NCI-H2107 treated with DMSO at 0.1 percent for 48 hours (cell line): ENCODE measurements at regions not wholly inside any gene's neighbourhood (a gene's known extent, or its start where the extent isn't known, plus 50 kb on each side); places are given as distances from the start of the nearest gene placed in this dataset.

Experiments used
- DNase-seq: peaks from one replicate; lab custom pipeline; 2025; ENCODE audit not compliant: unreplicated experiment; lab: John Stamatoyannopoulos, UW

GRCh38 chr3:156620901-156621300 is 53.5 kb upstream of the TIPARP start:
- DNase-seq = no peak

GRCh38 chr3:156620260-156620659 is 54.1 kb upstream of the TIPARP start:
- DNase-seq = peak; percentile 71

- no peak for DNase-seq
These were observed 55.0 kb upstream of the TIPARP start for GRCh38 chr3:156619376-156619775.

- DNase-seq = no peak
These were observed 56.6 kb upstream of the TIPARP start for GRCh38 chr3:156617781-156618180.

- no peak for DNase-seq
These were observed 57.2 kb upstream of the TIPARP start for GRCh38 chr3:156617145-156617544.

DNA sequence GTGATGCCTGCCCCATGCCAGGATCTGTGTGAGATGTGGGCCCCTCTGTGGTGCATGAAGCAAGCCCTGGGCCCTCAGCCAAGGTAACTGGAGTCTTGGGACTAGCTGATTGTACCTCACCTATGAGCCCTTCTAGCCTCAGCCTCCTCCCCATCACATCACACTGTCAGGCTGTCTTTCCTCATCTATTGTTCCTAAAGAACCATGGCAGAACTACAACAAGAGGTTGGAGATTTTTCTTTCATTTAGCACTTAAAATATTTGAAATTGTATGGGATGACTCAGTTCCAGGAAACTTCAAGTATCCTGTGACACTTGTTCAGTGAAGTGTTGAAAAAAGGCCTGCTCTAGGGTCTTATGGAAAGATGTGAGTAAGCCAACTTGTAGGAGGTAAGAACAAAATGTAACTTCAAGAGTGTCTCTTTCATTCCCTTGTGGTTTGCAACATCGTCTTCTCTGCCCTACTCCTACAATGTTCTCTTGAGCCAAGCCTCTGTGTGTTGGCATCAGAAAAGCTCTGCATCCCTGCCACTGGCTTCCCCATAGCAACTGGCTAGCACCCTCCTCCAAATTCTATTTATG is 58.7 kb upstream of the TIPARP start:
- DNase-seq = no peak

- DNase-seq = no peak
These were observed 59.5 kb upstream of the TIPARP start for GRCh38 chr3:156614642-156615511.

GRCh38 chr3:156612903-156613302 is 58.0 kb upstream of the SSR3 start:
- DNase-seq = no peak

GRCh38 chr3:156611870-156612494 is 57.1 kb upstream of the SSR3 start:
- DNase-seq = no peak

GRCh38 chr3:156610154-156610553 is 55.2 kb upstream of the SSR3 start:
- DNase-seq = no peak

- no peak for DNase-seq
These were observed 54.6 kb upstream of the SSR3 start for GRCh38 chr3:156609546-156609945.

DNA sequence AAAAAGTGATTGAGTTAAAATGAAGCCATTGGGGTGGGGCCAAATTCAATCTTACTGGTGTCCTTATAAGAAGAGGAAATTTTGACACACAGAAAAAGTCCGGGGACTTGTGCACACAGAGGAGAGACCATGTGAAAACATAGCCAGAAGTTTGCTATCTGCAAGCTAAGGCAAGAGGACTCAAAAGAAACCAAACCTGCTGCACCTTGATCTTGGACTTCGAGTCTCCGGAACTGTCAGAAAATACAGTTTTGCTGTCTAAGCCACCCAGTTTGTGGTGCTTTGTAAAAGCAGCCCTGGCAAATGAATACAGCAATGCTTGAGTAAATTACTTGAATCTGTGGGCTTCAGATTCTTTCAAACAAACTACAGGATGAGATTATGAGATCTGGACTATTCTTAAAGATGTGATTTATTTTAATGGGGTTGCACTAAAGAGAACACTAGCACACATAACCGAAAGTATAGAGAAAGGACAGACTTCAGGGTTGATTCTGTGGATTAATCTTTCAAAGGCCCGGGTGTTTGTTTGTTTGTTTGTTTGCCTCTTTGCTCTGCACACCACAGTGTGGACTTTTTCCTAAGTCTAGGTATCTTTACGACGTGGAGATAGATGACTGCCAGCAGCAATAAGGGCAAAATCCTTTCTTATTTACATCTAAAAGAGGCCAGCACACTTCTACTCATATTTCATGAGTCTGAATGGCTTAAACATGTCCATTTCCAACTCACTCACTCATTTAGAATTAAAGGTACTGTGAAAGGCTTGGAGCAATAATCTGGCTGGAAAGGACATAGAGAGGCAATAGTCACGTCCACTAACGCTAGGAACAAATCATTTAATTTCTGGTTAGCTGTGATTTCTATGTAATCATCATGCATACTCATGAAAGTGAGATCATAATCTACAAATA is 53.9 kb upstream of the SSR3 start:
- peak; percentile 52 for DNase-seq

DNA sequence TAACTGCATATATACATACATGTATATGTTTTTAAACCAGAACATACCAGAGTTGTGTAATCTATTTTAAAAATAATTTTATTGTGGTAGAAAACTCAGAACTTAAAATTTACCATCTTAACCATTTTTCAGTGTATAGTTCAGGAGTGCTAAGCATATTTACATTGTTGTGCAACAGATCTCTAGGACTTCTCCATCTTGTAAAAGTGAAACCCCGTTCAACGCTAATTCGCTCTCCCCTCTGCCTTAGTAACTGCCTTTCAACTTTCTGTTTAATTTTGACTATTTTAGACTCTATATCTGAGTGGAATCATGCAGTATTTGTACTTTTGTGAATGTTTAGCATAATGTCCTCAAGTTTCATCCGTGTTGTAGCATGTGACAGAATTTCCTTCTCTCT is 51.8 kb upstream of the SSR3 start:
- no peak for DNase-seq

GRCh38 chr3:156605686-156606605 is 51.0 kb upstream of the SSR3 start:
- no peak for DNase-seq

GRCh38 chr3:156604642-156605144 is 49.8 kb upstream of the SSR3 start:
- no peak for DNase-seq
